Endothelial cell of umbilical vein (primary cell): ENCODE measurements at regions not wholly inside any gene's neighbourhood (a gene's known extent, or its start where the extent isn't known, plus 50 kb on each side); places are given as distances from the start of the nearest gene placed in this dataset.

ENCODE experiments used
- BruUV-seq: library from RNA; stranded (reverse); fragments of 400-500 nt; replicated peaks from 2 replicates; lab custom pipeline; 2021; lab: Mats Ljungman, UMichigan
- CTCF ChIA-PET: fragments of 300-600, 350-600 bp; sonication (Branson Sonifier 250); formaldehyde crosslinking; loops from one replicate; lab custom pipeline; 2021; ENCODE audit warnings: antibody characterized with exemption, inconsistent platforms; lab: Charles Lee
- POLR2A ChIA-PET: fragments of 300-600, 350-600 bp; sonication (Branson Sonifier 250); formaldehyde crosslinking; loops from one replicate; lab custom pipeline; 2021; ENCODE audit warnings: antibody characterized with exemption, inconsistent platforms; lab: Charles Lee
- DNase-seq: peaks from one replicate; pipeline ENCODE4 v3.0.0-alpha.2; 2011; ENCODE audit warnings: low read depth, low spot score
- FAIRE-seq: peaks from 2 replicates; lab custom pipeline; 2011; peaks lifted over from hg19 to GRCh38; lab: Jason Lieb, UNC
- H2AFZ ChIP-seq: 2 replicates; pipeline ENCODE4 v1.6.0; 2012; ENCODE audit warnings: low read depth, low read length, control low read depth, inconsistent platforms
- H3K27ac ChIP-seq: 2 replicates; pipeline ENCODE4 v1.5.1; 2011; ENCODE audit warnings: low read depth, mild to moderate bottlenecking, control low read depth, low read length, moderate library complexity; ENCODE audit not compliant: insufficient read depth
- H3K27me3 ChIP-seq, 2 experiments: 2 replicates each; pipeline versions ENCODE4 v1.6.0 to v1.6.1; 2011; ENCODE audit warnings: low read length in 2 of 2, mixed read lengths in 1 of 2; ENCODE audit not compliant: control insufficient read depth in 2 of 2, insufficient read depth in 2 of 2
- H3K36me3 ChIP-seq, 2 experiments: 2 replicates in 1 of 2; 3 replicates in 1 of 2; pipeline ENCODE4 v1.5.1; 2011; ENCODE audit warnings: low read length in 2 of 2, mild to moderate bottlenecking in 1 of 2, moderate library complexity in 1 of 2; ENCODE audit not compliant: control insufficient read depth in 2 of 2, insufficient read depth in 2 of 2; ENCODE audit errors: extremely low read depth in 1 of 2
- H3K4me1 ChIP-seq: 3 replicates; pipeline ENCODE4 v1.5.1; 2011; ENCODE audit warnings: mild to moderate bottlenecking, low read length; ENCODE audit not compliant: control insufficient read depth, insufficient read depth; ENCODE audit errors: extremely low read depth
- H3K4me2 ChIP-seq: 2 replicates; pipeline ENCODE4 v1.6.1; 2011; ENCODE audit warnings: low read length, control low read depth, mixed read lengths; ENCODE audit not compliant: insufficient read depth
- H3K4me3 ChIP-seq, 3 experiments: fragments of 200-600 bp in 1 of 3; sonication (generic), shearing (Covaris generic) in 1 of 3; replicated peaks in 1 of 3; 2 replicates each; pipeline ENCODE4 v1.5.1; 2011 to 2016; ENCODE audit warnings: control low read depth in 3 of 3, low read length in 3 of 3, mild to moderate bottlenecking in 2 of 3, inconsistent platforms in 1 of 3, low read depth in 1 of 3, moderate library complexity in 1 of 3; ENCODE audit not compliant: insufficient read depth in 1 of 3
- H3K79me2 ChIP-seq: 2 replicates; pipeline ENCODE4 v1.6.0; 2012; ENCODE audit warnings: low read length, inconsistent platforms; ENCODE audit not compliant: control insufficient read depth, insufficient read depth
- H3K9ac ChIP-seq: replicated peaks from 2 replicates; pipeline ENCODE3; 2011; ENCODE audit warnings: low read length, control low read depth; ENCODE audit not compliant: insufficient read depth; ENCODE audit errors: extremely low read depth
- H3K9me1 ChIP-seq: replicated peaks from 3 replicates; pipeline ENCODE4 v1.6.0; 2011; ENCODE audit warnings: mild to moderate bottlenecking, low read length; ENCODE audit not compliant: control insufficient read depth, insufficient read depth; ENCODE audit errors: extremely low read depth
- H3K9me3 ChIP-seq: replicated peaks from 2 replicates; pipeline ENCODE4 v1.5.1; 2012; ENCODE audit warnings: low read length, inconsistent platforms; ENCODE audit not compliant: control insufficient read depth, insufficient read depth
- H4K20me1 ChIP-seq: replicated peaks from 2 replicates; pipeline ENCODE3; 2011; ENCODE audit warnings: mild to moderate bottlenecking, low read length; ENCODE audit not compliant: control insufficient read depth, insufficient read depth; ENCODE audit errors: extremely low read depth
- CTCF ChIP-seq, 2 donors: IDR thresholded peaks; 1 replicate in 1 of 2; 2 replicates in 1 of 2; pipeline ENCODE4 v1.5.1; 2011; ENCODE audit warnings: low read length in 2 of 2, mild to moderate bottlenecking in 2 of 2, moderate library complexity in 2 of 2, control low read depth in 1 of 2, inconsistent platforms in 1 of 2, low read depth in 1 of 2; ENCODE audit not compliant: insufficient read depth in 1 of 2; ENCODE audit errors: extremely low read depth in 1 of 2
- EZH2 ChIP-seq: IDR thresholded peaks from 2 replicates; pipeline ENCODE4 v1.6.1; 2012; ENCODE audit warnings: borderline replicate concordance, low read depth, mild to moderate bottlenecking, moderate library complexity, low read length, inconsistent platforms; ENCODE audit not compliant: severe bottlenecking
- FOS ChIP-seq: IDR thresholded peaks from 2 replicates; pipeline ENCODE4 v1.6.1; 2011; ENCODE audit warnings: mild to moderate bottlenecking, low read length, moderate library complexity, borderline replicate concordance; ENCODE audit not compliant: insufficient read depth
- GATA2 ChIP-seq: IDR thresholded peaks from 2 replicates; pipeline ENCODE4 v1.7.0; 2011; ENCODE audit warnings: low read depth, mild to moderate bottlenecking, moderate library complexity, mixed read lengths, low read length; ENCODE audit not compliant: insufficient read length, insufficient read depth
- JUN ChIP-seq: IDR thresholded peaks from 2 replicates; pipeline ENCODE4 v1.6.1; 2011; ENCODE audit warnings: borderline replicate concordance, low read depth; ENCODE audit not compliant: insufficient read length, insufficient read depth
- MAX ChIP-seq: IDR thresholded peaks from 2 replicates; pipeline ENCODE4 v1.6.1; 2011; ENCODE audit not compliant: insufficient read depth, insufficient read length
- MYC ChIP-seq: IDR thresholded peaks from one replicate; pipeline ENCODE4 v1.6.1; 2011; ENCODE audit warnings: mild to moderate bottlenecking, low read depth, low read length
- POLR2A ChIP-seq: IDR thresholded peaks from 2 replicates; pipeline ENCODE4 v1.6.1; 2012; ENCODE audit warnings: low read depth, mild to moderate bottlenecking, control low read depth, low read length
- POLR2AphosphoS5 ChIP-seq: IDR thresholded peaks from 2 replicates; pipeline ENCODE4 v1.6.1; 2012; ENCODE audit warnings: low read depth, mild to moderate bottlenecking, control low read depth, low read length, moderate library complexity; ENCODE audit not compliant: insufficient read depth
- dilution Hi-C: fragments of 300-500 bp; cut with MboI; formaldehyde crosslinking; loops from one replicate; pipeline ENCODE4 v1.15.0; 2019; ENCODE audit warnings: low sequenced_read_pairs; ENCODE audit not compliant: extremely low pct_ligation_motif_present
- intact Hi-C: fragments of 100-400 bp; cut with micrococcal nuclease; formaldehyde crosslinking; loops from one replicate; pipeline ENCODE4 v1.10.0; 2022

DNA sequence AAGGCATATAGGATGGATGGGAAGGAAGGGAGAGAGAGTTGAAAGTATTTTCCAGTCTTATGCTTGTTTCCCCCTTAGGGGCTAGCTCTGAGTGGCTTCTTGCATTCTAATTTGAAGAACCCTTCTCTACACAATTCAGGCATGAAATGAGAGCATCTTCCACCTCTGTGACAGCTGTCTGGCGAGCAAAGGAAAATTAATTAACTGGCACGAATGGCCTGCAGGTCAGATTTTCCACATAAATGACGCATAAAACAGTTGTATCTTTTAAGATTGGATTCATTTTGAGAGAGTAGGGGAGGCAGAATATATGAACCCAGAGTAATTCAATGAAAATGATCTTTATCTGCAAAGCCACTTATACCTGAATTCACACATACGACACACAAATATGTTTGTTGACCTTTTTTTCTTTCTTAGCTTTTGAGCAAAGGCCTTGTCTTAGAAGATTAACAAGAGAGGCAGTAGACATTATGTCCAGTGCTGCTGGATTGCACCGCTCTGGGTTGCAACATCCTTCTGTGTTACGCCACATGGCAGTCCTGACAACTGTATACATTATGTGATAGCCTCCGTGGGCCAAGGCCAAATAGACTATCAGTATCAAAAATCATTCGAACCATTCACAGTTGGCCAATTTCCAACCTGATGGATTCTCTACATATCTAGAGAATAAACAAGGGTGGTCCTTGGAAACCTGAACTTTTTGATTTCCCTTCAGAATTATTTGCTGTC lies 173.0 kb upstream of the GOT2 start:
- POLR2A ChIA-PET: no interaction called here
- no peaks in the 10 kb centered on the region for H3K4me1 ChIP-seq
- H3K4me3 ChIP-seq: no peak overlapping the region
- H3K9me3 ChIP-seq: no peaks in the 10 kb centered on the region
- H3K9me1 ChIP-seq: no peaks in the 10 kb centered on the region
- CTCF ChIA-PET: interaction anchor here (1.2 kb wide), 1 partner anchor 23 kb away, joined by 3 read pairs; no protein-coding TSS in a partner anchor
- H3K27ac ChIP-seq: no peak overlapping the region
- no peaks in the 10 kb centered on the region for H3K27me3 ChIP-seq
- no peak for DNase-seq
- no peaks in the 10 kb centered on the region for H3K36me3 ChIP-seq
- H3K79me2 ChIP-seq: no peaks in the 10 kb centered on the region
- H3K9ac ChIP-seq: no peak overlapping the region
- no peak overlapping the region for H3K4me2 ChIP-seq
- intact Hi-C loops (no loop called here), dilution Hi-C loops (no loop called here)
- TF ChIP-seq POLR2A (no peak), CTCF (IDR thresholded peaks at IDR 0.05; ENCODE audit: extremely low read depth in 1 of 2, insufficient read depth in 1 of 2, low read depth in 1 of 2, low read length in 2 of 2) (no peak), EZH2 (no peak), MAX (no peak), GATA2 (no peak), POLR2AphosphoS5 (no peak), FOS (no peak), MYC (no peak), JUN (no peak)
- no peak overlapping the region for H2AFZ ChIP-seq
- FAIRE-seq: no peak
- BruUV-seq: no TSS peak
- no peaks in the 10 kb centered on the region for H4K20me1 ChIP-seq
